Sigmoid colon (tissue), 6 donors: ENCODE measurements at regions not wholly inside any gene's neighbourhood (a gene's known extent, or its start where the extent isn't known, plus 50 kb on each side); places are given as distances from the start of the nearest gene placed in this dataset.

Experiments used
- DNase-seq: peaks from one replicate; pipeline ENCODE4 v3.0.0-alpha.2; 2019
- H3K27ac ChIP-seq, 4 donors: fragments of 200-600 bp; sonication (generic); one replicate each; pipeline ENCODE4 v1.5.1; 2016 to 2019; ENCODE audit warnings: mild to moderate bottlenecking in 1 of 4
- H3K27me3 ChIP-seq, 3 donors: fragments of 200-600 bp; sonication (generic); one replicate each; pipeline ENCODE4 v1.5.1; 2019; ENCODE audit warnings: mild to moderate bottlenecking in 1 of 3
- H3K36me3 ChIP-seq, 4 donors: fragments of 200-600 bp; sonication (generic); one replicate each; pipeline ENCODE4 v1.5.1; 2016 to 2019
- H3K4me1 ChIP-seq, 4 donors: fragments of 200-600 bp; sonication (generic); one replicate each; pipeline ENCODE4 v1.5.1; 2017 to 2019
- H3K4me3 ChIP-seq, 4 donors: fragments of 200-600 bp; sonication (generic); one replicate each; pipeline ENCODE4 v1.5.1; 2017 to 2019; ENCODE audit warnings: mild to moderate bottlenecking in 2 of 4, moderate library complexity in 1 of 4
- H3K9me3 ChIP-seq, 4 donors: fragments of 200-600 bp in 3 of 4; sonication (generic) in 3 of 4; one replicate each; pipeline versions ENCODE4 v1.5.1 to v1.6.1; 2013 to 2019
- CTCF ChIP-seq, 4 experiments: fragments of 450-650 bp in 3 of 4; fragments of 200-600 bp in 1 of 4; IDR thresholded peaks; one replicate each; pipeline ENCODE4 v1.5.1; 2016 to 2019; ENCODE audit warnings: antibody characterized with exemption in 4 of 4, mild to moderate bottlenecking in 3 of 4, moderate library complexity in 2 of 4
- EP300 ChIP-seq, 4 donors: sonication (generic); formaldehyde crosslinking; IDR thresholded peaks; one replicate each; pipeline ENCODE4 v1.6.1; 2017; ENCODE audit warnings: antibody characterized with exemption in 4 of 4
- POLR2A ChIP-seq, 2 donors: fragments of 450-650 bp; IDR thresholded peaks; one replicate each; pipeline ENCODE4 v1.6.1; 2016; ENCODE audit warnings: antibody characterized with exemption in 2 of 2, mild to moderate bottlenecking in 2 of 2, moderate library complexity in 2 of 2
- POLR2AphosphoS5 ChIP-seq, 4 donors: sonication (generic); formaldehyde crosslinking; IDR thresholded peaks; one replicate each; pipeline ENCODE4 v1.6.1; 2017; ENCODE audit warnings: antibody characterized with exemption in 4 of 4
- WGBS, 2 donors: extraction: QIAGEN DNeasy Blood & Tissue Kit; methylation state at CpG; one replicate each; pipeline ENCODE4 v1.1.7; 2013; 5-methylcytosine and 5-hydroxymethylcytosine counted together
- intact Hi-C: fragments of 100-400 bp; cut with DNase I; formaldehyde crosslinking; loops from one replicate; pipeline ENCODE4 v1.15.1; 2023
- donor health status: healthy with polysubstance abuse.
- donor health status: healthy.

- no peaks in the 10 kb centered on the region for H3K27me3 ChIP-seq
- DNase-seq, result no peak
- no peak overlapping the region for H3K27ac ChIP-seq
- 91 to 95% methylated on average over 3 of the region's 3 CpGs for WGBS, 2 donors
- no peaks in the 10 kb centered on the region for H3K4me1 ChIP-seq
- TF ChIP-seq POLR2AphosphoS5 (IDR thresholded peaks at IDR 0.05) (no peak), POLR2A (IDR thresholded peaks at IDR 0.05) (no peak), EP300 (IDR thresholded peaks at IDR 0.05) (no peak)
- H3K36me3 ChIP-seq, result no peaks in the 10 kb centered on the region
- peaks cover 0 to 4% (median under 1%) of the 10 kb centered on the region in 4 donors for H3K9me3 ChIP-seq
- intact Hi-C loops, result no loop called here
- H3K4me3 ChIP-seq, result no peak overlapping the region
These were observed 440.0 kb downstream of the DAD1 start for GRCh38 chr14:22149058-22149457.

- no peak for DNase-seq
- 89 to 91% methylated on average over 3 of the region's 3 CpGs for WGBS, 2 donors
- intact Hi-C loops, result no loop called here
These were observed 441.3 kb downstream of the DAD1 start for GRCh38 chr14:22147716-22148115.

GRCh38 chr14:22143363-22143762 is 445.7 kb downstream of the DAD1 start:
- no peaks in the 10 kb centered on the region for H3K27me3 ChIP-seq
- TF ChIP-seq EP300 (IDR thresholded peaks at IDR 0.05), result no peak
- no peak for TF ChIP-seq CTCF (IDR thresholded peaks at IDR 0.05)
- no peak for TF ChIP-seq POLR2A (IDR thresholded peaks at IDR 0.05)
- no peak for TF ChIP-seq POLR2AphosphoS5 (IDR thresholded peaks at IDR 0.05)
- H3K9me3 ChIP-seq, result no peaks in the 10 kb centered on the region
- intact Hi-C loops, result no loop called here
- DNase-seq, result no peak
- H3K36me3 ChIP-seq, result no peaks in the 10 kb centered on the region
- no peaks in the 10 kb centered on the region for H3K4me1 ChIP-seq
- H3K27ac ChIP-seq, result no peak overlapping the region
- no peak overlapping the region for H3K4me3 ChIP-seq
- WGBS, 2 donors, result 43 to 67% methylated on average over 2 of the region's 2 CpGs

More at GRCh38 chr14:22147716-22148115, 441.3 kb downstream of the DAD1 start:
- H3K36me3 ChIP-seq, result no peaks in the 10 kb centered on the region
- no peak overlapping the region for H3K27ac ChIP-seq
- TF ChIP-seq POLR2AphosphoS5 (IDR thresholded peaks at IDR 0.05) (no peak), CTCF (IDR thresholded peaks at IDR 0.05) (no peak), EP300 (IDR thresholded peaks at IDR 0.05) (no peak)
- H3K4me1 ChIP-seq, result no peaks in the 10 kb centered on the region
- H3K27me3 ChIP-seq, result no peaks in the 10 kb centered on the region
- H3K9me3 ChIP-seq, result peaks cover 0 to 4% (median under 1%) of the 10 kb centered on the region in 4 donors
- H3K4me3 ChIP-seq, result no peak overlapping the region

GRCh38 chr14:22140633-22141032 is 448.4 kb downstream of the DAD1 start:
- H3K27ac ChIP-seq, result no peak overlapping the region
- DNase-seq, result no peak
- no peak for TF ChIP-seq POLR2AphosphoS5 (IDR thresholded peaks at IDR 0.05)
- no peak for TF ChIP-seq EP300 (IDR thresholded peaks at IDR 0.05)
- TF ChIP-seq CTCF (IDR thresholded peaks at IDR 0.05), result no peak
- no peak for TF ChIP-seq POLR2A (IDR thresholded peaks at IDR 0.05)

GRCh38 chr14:22131749-22132476 is 457.1 kb downstream of the DAD1 start:
- Histone ChIP-seq H3K4me1 (no peaks in the 10 kb centered on the region), H3K27ac (no peak overlapping the region), H3K36me3 (no peaks in the 10 kb centered on the region), H3K4me3 (no peak overlapping the region), H3K27me3 (no peaks in the 10 kb centered on the region), H3K9me3 (no peaks in the 10 kb centered on the region)
- TF ChIP-seq EP300 (IDR thresholded peaks at IDR 0.05) (no peak), POLR2AphosphoS5 (IDR thresholded peaks at IDR 0.05) (no peak), POLR2A (IDR thresholded peaks at IDR 0.05) (no peak), CTCF (IDR thresholded peaks at IDR 0.05) (no peak)
- no peak for DNase-seq
- 70 to 74% methylated on average over 4 of the region's 4 CpGs for WGBS, 2 donors
- intact Hi-C loops, result no loop called here

More at GRCh38 chr14:22140633-22141032, 448.4 kb downstream of the DAD1 start:
- H3K36me3 ChIP-seq, result no peaks in the 10 kb centered on the region
- H3K4me3 ChIP-seq, result no peak overlapping the region
- H3K9me3 ChIP-seq, result no peaks in the 10 kb centered on the region
- 11 to 47% methylated on average over 4 of the region's 4 CpGs for WGBS, 2 donors
- H3K4me1 ChIP-seq, result no peaks in the 10 kb centered on the region
- no peaks in the 10 kb centered on the region for H3K27me3 ChIP-seq
- intact Hi-C loops, result no loop called here
